GM21447 (cell line): ENCODE measurements at regions not wholly inside any gene's neighbourhood (a gene's known extent, or its start where the extent isn't known, plus 50 kb on each side); places are given as distances from the start of the nearest gene placed in this dataset.
"Not testable (repeated sequence)": the region's sequence is repeated elsewhere in the genome, so short reads cannot be mapped to it uniquely, and the experiment has no call there.

Experiments
- ATAC-seq: cut with Tn5 transposase; IDR thresholded peaks from one replicate; pipeline ENCODE4 v1.9.1; 2021; ENCODE audit not compliant: unreplicated experiment

DNA sequence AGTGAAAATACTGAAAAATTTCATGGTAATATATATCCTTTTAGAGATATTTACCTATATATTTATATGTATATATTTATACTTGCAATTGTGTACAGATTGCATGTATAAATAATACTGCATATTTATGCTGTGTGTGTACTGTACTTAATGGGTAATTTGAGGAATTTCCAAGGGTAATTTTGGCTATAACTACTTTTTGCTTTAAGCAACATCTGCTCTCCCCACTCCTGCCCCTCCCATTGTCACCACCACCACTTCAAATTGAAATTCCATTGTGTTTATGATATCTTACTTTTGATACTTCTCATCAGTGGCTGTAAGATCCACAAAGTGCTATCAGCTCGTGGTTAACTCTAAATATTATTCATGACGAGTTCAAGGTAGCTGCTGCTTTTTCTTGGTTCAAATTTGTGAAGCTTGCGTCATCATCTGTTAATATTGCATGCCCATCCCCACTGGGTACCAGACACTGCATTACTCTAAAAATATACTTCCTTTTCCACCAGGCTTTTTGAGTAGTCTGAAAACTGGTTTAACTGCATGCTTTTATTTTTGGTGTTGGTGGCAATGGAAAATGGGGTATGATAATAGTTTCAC is 91.7 kb upstream of the MITF start:
- no peak for ATAC-seq

- no peak for ATAC-seq
Observed at GRCh38 chr3:69647081-69647480, 92.2 kb upstream of the MITF start.

DNA sequence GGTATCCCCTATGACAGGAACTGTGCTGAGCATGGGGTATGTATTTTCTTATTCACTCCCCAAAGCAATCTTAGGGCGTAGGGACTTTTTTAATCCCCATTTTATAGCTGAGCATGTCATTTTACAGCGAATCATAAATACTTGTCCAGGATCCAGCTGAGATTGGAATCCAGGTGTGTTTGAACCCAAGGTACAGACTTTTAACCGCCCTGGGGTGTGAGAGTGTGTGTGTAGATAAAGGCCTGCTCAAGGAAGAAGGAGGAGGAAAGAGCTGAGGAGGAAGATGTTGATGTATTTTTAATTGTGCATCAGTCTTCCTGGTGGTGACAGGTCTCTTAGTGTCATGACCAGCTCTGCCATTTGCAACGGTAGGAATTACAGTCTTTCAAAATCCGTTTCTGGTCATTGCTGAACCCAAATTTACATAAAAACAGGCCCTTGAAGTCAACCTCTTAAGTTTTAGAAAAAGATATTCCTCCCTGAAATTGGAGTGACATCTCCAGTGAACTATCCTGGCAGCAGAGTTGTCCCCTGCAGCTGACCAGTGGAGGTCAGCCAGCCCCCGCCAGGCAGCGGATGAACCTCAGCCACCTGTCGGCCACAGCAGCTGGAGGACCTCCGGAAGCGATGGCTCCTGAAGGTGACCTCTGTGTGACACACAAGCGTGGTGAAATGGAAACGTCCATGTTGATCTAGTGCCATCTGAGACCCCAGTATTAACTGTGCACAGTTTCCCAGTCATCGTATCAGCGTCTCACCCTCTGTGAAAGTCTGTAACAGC is 92.8 kb upstream of the MITF start:
- ATAC-seq: no peak

GRCh38 chr3:69642606-69643005 is 96.7 kb upstream of the MITF start:
- no peak for ATAC-seq

DNA sequence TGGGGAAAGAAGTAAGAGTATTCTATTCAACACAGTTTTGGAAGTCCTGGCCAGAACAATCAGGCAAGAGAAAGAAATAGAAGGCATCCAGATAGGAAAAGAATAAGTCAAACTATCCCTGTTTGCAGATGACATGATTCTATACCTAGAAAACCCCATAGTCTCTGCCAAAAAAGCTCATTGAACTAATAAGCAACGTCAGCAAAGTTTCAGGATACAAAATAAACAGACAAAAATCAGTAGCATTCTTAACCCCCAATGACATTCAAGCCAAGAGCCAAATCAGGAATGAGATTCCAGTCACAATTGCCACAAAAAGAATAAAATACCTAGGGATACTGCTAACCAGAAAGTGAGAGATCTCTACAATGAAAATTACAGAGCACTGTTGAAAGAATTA is 99.4 kb upstream of the MITF start:
- no peak for ATAC-seq

GRCh38 chr3:69628951-69629350 is 110.3 kb upstream of the MITF start:
- no peak for ATAC-seq

- ATAC-seq: no peak
Observed at GRCh38 chr3:69613286-69613685, 126.0 kb upstream of the MITF start.

- ATAC-seq: no peak
Observed at GRCh38 chr3:69612791-69613190, 126.5 kb upstream of the MITF start.

- not testable (repeated sequence) for ATAC-seq
Observed at GRCh38 chr3:69609566-69609965, 129.7 kb upstream of the MITF start.

DNA sequence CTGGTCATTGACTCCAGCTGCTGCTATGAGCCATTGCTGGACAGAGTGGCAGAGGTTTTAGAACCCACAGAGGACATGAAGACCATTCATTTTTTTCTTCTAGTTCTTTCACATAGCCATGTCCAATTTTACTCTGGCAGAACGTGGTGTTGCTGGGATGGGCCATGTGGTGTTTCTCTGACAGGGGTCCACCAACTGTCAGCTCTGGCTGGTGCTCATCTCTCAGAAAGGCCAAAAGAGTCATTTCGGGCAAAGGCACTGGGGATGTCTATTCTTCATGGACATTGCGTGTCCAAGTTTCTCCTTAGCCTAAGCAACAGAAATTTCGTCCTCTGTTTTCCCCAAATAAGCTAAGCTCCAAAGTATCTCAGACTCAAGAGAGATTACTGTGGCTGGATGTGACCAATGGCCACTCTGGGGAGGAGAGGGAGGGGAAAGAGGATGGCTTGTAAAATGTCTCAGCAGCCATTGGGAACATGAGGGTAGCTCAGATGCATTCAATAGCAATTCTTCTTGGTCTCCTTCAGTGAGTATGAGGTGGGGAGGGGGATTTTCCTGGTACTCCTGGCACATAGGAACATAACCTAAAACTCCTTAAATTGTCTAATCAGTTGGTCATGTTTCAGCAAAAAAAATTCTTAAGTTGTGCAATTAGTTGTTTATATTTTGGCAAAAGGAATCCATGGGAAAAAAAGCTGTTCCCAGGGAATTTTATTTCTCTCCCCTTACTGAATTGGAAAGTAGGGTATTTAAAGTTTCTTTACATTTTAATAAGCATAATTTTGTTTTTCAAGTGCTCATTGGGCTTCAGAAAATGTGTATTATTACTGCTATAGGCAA is 131.6 kb upstream of the MITF start:
- ATAC-seq: no peak

DNA sequence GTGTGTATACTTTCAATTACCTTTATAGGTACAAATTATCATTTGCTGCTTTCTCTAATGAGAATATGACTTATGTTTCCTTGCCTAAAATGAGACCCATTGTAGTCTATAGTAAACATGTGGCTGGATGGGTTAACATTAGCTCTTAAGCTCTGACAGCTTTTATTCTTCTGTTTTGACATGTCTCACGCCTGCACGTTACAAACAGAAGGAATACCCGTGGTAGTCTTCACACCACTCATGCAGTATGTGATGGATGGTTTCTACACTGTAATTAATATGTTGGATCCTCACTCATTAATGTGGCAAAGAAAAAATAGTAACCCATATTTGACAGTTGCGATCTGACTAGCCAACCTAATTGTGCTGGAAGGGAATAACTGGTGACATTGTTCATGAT is 133.4 kb upstream of the MITF start:
- no peak for ATAC-seq

DNA sequence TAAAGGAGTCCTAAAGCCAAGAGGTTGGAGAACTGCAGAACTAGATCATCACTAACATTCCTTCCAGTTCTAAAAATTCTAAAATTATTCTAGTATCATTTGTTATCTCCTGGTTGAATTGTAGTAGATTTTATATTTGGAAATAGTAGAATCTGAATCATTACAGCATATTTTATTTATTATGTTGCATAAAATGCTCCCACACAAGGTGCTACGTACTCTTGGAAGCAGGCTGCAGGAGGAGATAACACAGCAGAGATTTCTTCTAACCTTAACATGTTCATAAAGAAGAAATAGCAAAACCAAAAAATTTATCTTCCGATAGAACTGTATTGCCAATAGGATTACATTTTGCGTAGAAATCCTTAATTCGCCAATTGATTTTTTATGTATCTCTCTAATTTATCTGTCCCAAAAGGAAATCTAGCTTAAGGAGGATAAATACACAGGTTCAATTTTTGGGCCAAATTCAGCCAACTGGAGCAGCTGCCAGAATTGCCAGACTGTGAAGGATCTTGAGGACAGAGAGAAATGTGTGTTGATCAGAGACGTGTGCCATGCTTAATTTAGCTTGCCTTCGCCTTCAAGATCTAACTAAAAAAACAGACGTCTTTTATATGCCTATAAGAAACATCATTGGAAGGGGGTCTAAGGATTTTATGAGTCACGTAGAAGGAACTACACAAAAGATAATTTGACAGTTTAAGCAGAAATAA is 134.4 kb upstream of the MITF start:
- ATAC-seq: no peak

GRCh38 chr3:69602112-69602511 is 137.2 kb upstream of the MITF start:
- no peak for ATAC-seq

DNA sequence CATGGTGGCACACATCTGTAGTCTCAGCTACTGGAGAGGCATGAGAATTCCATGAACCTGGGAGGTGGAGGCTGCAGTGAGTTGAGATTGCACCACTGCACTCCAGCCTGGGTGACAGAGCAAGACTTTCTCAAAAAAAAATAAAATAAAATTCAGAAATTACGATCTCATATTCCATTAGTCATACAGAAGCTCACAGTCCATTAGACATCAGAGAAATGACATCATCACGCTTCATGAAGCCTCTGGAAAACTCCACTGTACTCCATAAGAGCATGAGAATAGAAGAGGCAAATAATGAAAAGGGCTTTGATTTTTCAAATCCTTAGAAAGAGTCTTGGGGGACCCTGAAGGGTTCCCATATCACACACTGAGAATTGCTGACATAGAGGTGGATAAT is 145.0 kb upstream of the MITF start:
- ATAC-seq: no peak

DNA sequence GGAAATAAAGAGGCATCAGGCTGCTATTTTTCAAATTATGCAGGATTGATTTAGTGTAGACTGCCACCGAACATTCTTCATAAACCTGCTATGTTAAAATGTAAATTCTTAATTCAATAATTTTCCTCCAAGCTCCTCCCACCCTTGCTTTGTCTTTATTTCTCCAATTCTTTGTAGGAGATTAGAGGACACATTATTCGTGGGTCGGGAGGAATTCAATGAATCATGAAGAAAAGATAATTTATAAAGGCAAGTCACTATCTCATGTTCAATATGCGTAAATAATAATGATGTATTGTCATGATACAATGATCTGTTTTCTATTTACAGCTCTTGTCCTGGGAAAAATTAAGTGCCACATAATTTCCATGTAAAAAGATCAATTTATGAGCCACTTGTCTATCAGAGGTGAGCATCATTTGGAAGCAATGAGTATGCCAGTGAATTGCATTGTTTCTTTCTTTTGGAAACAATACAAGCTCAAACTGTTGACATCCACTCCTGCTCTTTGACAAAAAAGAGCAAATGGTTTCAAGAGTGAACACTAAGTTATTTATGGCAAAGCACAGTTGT is 148.0 kb upstream of the MITF start:
- ATAC-seq: no peak

GRCh38 chr3:69590111-69590510 is 149.2 kb upstream of the MITF start:
- no peak for ATAC-seq

DNA sequence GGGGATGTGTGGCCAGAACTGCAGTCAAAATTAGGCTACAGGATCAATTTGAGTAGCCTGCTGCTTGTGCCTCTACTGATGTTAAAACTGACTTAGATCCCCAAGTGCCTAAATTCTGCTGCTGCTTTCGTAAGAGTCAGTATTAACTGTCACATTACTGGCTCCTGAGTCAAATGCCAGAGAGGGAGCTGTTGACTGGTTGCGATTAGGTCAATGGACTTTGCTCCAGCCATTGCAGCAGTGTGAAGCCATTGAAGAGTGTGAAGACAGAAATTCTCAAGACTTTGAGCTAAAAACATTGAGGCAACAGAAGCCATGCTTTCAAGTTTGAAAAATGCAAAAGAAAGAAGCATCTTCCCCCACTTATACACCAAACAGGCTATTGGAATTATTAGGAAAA is 151.1 kb upstream of the MITF start:
- no peak for ATAC-seq

- no peak for ATAC-seq
Observed at GRCh38 chr3:69585472-69585871, 153.8 kb upstream of the MITF start.

DNA sequence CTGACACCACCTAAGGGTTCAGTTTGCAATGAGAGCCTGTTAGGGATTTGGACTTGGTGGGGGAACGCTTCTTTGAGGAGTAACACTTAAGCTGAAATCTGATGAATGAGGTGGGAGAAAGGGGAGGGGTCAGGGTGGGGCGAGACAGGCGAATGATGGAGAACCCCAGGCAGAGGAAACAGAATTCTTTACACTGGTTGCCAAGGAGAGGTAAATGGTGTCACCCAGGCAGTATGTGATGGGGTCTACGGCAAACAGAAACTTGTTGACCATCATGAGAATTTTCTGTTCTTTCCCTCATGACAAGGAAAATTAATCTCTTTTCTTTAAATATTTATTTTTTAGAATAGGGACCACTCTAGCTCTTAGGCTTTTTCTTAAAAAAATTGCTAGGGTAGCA is 157.2 kb upstream of the MITF start:
- no peak for ATAC-seq

DNA sequence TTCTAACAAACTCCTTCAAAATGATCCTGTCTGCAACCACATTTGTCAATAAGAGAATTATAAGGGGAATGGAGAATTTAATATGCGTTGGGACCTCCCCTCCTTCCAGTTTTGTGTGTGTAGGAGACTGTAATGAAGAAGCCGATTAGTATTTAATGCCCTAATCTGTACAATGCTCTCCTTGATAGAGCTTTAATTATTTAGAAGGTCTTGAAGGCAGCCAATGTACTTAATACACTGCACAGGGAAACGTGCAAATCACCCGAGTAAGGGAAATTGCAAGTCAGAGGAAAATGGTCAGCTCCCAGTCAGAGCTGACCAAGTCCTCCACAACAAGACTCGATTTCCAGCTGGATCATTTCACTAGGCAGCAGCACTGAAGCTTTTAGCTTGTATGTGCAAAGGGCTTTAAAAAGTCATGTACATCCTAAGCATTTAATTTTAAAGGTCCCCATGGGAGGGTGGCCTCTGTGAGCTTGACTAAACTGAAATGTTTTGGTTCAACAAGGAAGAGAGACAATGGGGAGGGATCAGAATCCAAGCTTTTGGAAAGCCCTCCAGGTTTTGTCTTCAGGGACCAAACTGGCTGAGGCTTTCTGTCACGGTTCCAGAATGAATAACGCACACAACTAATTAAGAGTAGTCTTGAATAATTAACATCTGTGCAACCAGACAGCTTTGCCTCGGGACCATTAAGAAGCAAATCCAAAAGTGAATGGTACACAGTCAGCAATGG is 159.8 kb upstream of the MITF start:
- ATAC-seq: no peak
